ENCODE measurements at regions not wholly inside any gene's neighbourhood (a gene's known extent, or its start where the extent isn't known, plus 50 kb on each side); places are given as distances from the start of the nearest gene placed in this dataset.

DNA sequence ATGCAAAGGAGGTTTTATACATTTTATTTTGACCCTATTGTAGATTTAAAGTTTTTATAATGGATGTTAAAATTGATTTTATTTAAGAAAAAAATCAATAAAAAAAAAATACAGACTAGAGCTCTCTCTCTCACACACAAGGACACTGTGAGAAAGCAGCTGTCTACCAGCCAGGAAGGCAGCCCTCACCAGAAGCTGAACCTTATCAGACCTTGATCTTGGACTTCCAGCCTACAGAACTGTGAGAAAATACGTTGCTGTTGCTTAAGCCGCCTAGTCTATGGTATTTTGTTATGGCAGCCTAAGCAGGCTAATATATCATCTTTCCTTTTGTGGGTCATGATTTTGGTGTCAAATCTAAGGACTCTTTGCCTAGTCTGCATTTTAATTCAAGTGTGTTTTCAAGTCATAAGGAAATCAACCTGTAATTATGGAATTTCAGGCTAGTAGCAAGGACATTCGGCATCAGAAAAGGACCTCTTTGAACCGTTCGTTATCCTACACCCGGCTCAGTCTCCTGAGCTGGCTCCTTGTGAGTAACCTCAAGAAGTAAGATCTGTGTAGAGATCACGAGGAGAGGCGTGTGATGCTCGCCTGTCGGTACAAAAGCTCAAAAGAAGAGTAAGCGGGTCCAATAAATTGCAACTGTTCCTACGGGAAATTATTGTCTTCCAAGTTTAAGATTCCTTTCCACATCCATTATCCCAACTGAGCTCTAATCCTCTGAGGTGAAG, 98.2 kb downstream of the PDCL3 start:
- DNase-seq = no peak

DNA sequence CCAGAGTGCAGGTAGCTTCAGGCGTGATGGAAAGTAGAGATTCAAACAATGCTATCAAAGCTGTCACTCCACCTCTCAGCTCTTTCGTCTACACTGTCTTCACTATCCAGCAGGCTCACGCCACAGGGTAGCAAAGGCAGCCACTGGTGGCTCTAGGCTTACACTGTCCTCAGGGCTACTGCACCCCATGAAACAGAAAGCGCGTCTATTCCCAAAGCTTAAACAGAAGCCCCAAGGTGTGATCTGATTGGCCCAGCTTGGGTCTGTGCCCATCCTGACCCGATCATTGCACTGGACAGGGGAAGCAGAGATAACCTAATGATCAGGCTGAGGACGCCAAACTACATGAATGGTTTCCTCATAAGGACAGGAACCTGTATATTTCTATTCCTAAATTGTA, 100.1 kb downstream of the PDCL3 start:
- DNase-seq = no peak

DNA sequence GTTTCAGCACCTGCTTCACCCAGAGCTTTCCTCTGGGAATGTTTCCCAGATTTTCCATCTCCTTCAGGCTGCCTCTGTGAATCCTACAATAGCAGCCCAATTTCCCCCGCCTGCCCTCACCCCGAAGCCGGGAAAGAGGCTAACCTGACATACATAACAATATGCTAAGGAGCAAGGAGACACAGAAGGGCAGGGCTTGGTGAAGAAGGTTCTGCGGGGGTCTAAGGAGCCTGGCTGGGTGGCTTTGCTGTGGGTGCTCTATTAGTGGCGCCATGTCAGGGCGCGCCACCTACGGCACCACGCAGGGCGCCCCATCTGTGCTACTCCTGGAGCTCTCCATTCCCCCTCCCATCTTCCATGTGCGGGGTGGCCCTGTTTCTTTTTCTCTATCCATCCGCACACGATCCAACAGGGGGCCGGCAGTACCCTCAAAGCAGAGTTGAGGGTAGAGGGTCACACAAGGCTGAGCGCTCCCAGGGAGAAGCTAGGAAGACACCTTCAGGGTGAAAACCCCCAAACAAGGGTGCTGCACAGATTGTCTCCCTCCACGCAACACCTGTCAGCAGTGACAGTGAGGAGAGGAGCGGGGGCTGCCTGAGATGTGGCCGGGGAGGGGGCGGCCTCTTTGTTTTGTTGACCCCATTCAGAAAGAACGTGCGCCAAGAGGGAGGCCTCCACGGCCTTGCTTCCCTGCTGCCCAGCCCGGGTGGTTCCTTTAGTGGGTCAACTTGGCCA, 101.4 kb downstream of the PDCL3 start:
- DNase-seq = no peak

DNA sequence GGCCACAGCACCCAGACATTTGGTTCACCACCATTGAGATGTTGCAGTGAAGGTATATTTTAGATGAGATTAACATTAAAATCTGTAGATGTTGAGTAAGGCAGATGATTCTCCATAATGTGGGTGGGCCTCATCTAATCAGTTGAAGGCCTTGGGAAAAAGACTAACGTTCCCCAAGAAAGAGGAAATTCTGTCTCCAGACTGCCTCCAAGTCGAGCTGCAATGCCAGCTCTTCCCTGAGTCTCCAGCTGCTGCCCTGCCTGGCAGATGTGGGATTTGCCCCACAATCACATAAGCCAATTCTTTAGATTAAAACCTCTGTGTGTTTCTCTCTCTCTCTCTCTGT, 101.9 kb downstream of the PDCL3 start:
- no peak for DNase-seq

DNA sequence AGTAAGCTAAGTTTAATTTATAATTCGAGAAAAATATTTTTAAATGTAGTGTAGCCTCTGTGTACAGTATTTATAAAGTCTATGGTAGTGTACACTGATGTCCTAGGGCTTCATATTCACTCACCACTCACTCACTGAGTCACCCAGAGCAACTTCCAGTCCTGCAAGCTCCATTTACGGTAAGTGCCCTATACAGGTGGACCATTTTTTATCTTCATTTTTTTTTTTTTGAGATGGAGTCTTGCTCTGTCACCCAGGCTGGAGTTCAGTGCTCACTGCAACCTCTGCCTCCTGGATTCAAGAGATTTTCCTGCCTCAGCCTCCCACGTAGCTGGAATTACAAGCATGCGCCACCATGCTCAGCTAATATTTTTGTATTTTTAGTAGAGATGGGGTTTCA, 104.2 kb downstream of the PDCL3 start:
- DNase-seq = no peak

DNA sequence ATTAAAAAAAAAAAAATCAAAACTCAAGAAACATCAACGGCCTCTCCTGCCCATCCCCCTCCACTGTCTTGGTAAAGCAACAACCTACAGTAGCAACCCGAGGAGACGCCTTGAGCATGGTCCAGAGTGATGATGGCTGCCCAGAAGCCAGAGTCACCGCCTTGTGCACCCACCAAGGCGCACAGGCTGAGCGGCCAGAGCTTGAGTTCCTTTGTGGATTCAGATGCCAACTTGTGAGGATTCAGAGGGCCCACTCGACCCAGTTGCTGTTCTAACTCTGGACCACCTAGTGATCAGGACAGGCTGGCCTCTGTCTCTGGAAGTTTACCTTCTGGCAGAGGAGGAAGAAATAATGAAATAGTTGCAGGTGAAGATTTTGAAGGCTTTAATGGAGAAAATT, 105.0 kb downstream of the PDCL3 start:
- no peak for DNase-seq

DNA sequence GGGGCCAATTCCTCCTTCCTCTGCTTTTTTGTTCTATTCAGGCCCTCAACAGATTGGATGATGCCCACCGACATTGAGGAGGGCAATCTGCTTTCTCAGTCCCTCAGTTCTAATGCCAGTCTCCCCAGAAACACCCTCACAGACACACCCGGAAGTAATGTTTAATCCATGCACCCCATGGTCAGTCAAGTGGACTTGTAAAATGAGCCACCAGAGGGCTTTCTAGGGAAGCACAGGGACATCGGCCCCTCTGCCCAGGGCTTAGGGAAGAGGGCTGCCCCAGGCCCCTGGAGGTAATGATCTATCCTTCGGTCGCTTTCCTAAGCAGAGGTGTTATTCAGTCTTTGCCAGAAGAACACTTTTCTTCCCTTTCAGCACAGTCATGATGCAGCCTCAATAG, 107.4 kb downstream of the PDCL3 start:
- DNase-seq = no peak

DNA sequence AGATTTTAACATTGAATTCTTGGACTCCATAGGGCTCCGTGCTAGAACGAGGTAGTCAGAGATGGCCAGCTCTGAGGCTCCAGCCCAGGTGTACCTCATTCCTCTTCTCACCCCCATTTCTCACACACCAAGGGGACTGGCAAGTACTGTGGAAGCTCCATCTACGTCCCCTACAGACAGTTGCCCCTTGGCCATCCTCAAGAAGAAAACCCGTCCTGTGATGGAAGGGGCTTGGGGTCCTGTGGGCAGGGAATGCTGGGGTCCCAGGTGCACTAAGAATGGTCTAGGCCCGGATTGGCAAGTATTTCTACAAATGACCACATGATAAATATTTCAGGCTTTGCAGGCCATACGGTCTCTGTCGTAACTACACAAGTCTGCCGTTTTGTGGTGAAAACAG, 110.3 kb downstream of the PDCL3 start:
- DNase-seq = no peak

DNA sequence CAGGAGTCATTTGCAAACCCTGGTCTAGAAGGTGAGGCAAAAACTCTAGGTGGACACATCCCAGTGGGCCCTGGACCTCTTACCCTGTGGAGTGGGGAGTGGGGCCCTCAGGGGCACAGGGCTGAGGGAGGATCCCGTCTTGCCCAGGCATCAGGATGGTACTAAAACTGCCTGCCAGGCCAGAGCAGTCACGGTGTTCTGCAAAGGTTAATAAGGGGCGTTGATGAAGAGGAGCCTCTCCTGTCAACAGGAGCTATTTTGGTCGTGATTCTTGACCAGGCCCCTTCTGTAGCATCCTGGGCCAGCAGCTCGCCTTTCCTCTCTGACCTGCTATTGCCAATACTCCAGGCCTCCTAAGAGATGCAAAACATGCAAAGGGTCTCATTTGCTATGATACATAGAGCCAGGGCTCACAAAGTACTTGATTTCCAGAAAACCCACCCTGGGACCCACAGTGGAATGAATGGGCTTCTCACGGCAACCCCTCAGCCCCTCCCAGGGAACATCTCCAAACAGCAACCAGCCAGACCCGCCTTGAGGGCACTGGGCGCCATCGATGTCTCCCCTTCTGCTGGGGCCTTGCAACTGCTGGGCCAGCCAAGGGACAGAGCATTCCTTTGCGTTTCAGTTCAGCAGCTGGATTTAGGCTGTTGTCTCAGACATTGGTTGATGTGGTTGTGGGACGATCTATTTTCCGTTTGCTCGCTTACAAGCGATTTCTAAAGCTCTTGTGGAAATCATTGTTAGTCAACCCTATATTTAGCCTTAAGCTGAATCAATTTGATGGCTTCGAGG, 111.1 kb downstream of the PDCL3 start:
- no peak for DNase-seq

DNA sequence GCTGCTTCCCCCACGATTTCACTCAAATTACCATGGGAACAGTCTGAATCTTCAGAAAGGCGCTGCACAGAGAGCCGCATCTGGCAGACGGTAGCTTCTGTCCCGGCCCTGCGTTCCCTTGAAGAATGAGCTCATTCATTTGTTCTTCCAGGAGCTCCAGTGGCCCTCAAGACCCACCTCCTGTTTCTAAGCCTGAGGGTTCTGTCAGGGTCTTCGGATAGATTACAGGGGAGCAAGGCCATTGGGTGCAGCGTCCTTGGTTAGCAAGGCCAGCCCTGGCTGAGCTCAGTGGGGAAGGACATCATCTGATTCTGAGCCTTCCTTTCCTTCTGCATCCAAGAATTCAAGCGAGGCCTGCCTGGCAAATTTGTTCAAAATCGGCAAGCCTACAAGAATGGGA, 111.9 kb downstream of the PDCL3 start:
- DNase-seq = no peak

DNA sequence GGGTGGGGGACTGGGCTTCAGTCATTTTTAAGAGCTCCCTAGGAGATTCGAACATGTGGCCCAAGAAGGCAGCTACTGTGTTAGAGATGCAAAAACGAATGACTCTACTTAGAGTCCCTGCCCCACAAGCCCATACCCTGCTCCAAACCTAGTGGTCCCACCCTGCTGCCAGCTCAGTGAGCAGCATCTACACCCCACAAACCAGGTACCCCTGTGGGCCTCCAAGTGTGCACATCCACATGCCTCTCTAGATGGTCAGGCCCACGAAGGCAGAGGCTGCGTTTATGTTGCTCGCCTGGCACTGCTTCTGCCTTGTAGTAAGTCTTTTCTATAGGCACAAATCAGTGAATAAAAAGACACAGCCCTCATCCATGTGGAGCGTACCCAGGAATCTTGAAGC, 112.6 kb downstream of the PDCL3 start:
- DNase-seq = no peak

DNA sequence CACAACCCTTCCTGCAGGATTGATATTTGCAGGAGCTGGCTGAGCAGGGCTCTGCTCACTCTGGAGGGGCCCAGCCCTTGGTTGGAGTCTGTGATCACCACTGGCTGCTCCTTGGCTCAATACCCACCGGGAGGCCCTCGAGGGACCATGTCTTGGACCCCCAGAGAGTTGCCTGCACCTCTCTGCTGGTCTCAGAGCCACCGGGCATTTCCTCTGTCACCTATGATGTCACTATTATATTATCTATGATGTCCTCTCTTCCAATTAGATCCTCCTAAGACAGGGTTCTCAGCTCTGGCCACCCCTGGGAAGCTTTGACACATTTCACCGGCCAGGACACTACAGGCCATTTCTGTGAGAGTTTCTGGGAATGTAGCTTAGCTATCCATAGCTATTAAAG, 113.1 kb downstream of the PDCL3 start:
- no peak for DNase-seq

DNA sequence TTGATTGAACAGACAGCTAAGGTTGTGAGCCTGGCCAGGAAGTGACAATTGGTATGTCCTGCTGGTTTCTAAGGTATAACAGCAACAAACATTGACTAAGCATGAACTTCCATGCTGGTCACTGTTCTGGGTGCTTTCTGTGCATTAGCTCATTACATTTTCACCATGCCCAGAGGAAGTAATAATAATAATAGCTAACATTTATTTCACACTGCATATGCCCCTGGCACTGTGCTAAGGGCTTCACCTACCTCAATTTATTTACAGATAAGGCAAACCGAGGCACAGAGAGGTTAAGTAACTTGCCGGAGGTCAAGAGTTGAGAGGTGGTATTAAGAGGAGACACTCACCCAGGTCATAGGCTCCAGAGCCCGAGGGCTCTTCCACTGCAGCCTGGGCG, 113.6 kb downstream of the PDCL3 start:
- DNase-seq = no peak

DNA sequence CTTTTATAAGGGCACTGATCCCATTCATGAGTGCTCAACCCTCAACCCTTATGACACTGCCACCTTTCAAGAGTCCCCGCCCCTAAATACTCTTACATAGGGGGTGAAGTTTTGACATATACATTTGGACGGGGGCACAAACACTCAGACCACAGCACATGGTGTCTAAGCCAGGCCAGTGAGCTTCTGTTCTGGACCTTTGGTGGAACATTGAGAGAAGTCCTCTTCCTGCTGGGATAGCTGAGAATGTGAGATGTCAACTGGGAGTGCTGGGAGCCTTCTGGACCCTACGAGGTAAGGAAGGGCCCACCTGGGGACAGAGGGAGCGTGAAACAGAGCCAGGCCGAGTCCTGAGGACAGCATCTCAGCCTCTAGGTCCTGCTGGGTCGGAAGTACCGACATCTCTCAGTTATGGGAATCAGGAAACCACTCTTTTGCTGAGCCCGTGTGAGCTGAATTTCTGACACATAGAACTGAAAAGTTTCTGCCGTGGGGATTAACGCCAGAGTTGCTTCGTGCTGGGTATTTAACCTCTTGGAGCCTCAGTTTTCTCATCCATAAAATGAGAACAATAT, 114.9 kb downstream of the PDCL3 start:
- no peak for DNase-seq

DNA sequence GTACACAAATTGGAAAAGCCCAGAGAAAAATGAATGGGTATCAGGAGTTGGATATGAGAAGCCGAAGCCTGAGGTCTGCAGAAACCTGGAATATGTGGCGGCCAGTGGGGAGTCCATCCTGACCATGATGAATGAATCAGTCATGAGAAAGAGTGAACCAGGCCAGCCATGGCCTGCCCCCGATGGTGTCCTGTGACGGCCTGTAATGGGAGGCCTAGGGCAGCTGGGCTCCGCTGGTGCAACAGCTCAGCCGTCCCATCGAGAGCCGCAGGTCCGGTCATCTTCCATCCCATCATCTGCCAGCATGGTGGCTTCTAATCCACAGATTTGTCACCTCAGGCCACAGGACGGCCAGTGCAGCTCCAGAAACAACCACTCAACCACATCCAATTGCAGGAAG, 116.4 kb downstream of the PDCL3 start:
- DNase-seq = no peak

DNA sequence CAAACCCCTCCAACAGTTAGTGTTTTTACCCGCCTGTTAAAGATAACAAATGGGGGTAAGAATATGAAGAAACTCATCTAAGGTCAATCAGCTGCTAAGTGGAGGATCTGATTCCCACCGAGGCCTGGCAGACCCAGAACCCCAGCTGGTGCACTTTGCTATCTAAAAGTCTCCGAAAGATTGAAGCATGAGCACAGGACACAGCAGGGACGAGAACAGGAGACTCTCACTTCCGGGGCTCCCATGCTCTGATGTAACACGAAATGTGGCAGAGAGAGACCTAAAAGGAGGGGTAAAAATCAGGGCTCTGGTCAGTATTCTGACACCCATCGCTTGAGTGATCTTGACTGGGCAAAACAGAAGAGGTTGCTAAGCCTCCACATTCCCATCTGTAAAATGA, 119.7 kb downstream of the PDCL3 start:
- no peak for DNase-seq

DNA sequence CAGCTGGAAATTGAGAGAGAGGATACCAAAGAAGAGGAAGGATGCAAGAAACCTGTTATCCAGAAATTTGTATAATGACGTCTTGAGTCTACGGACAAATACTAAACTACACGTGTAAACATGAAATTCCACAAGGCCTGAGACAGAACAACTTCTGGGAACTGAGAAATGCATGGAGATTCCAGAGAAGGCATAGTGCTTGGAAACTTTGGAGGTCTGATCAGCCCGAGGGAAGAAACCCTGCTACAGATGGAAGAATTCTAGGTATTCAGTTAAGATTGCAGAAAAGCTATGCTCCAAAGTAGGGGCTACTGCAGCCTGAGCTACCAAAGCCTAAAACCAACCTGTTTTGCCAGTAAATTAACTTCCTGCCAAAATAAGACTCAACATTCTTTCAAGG, 120.4 kb downstream of the PDCL3 start:
- DNase-seq = no peak

DNA sequence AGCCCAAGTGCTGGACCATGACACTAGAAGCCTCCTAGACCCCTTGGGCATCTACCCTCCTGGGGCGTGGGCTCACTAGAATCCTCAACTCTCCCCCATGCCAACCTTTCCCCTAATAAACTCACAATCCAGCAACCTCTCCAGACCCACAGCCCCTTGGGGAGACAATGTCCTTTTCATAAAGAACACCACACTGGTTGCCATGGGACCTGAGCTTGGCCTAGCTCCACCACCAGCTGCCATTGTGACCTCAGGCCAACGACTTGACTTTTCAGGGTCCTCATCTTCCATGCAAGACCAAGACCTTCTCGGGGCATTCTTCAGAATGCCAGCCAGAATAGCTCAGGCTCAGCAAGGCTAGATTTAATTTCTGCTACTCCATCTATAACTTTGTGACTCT, 128.1 kb upstream of the NPAS2 start:
- no peak for DNase-seq

DNA sequence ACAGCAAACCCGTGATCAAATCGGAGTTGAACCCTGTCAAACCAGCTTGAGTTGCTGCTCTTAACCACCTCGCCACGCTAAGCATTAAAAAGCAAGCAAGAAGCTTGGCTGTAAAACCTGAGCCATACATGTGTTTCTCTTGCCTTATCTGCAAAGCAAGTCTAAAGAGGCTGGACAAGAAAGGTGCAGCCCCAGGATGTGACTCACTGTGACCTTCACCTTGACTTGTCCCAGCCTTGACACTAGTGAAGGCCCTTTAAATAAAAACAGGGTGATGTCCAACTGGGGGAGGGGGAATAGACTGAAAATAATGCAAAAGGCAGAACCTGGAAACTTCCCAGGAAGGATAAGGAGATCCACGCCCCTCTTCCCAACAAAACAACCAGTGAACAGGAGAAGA, 127.6 kb upstream of the NPAS2 start:
- no peak for DNase-seq

DNA sequence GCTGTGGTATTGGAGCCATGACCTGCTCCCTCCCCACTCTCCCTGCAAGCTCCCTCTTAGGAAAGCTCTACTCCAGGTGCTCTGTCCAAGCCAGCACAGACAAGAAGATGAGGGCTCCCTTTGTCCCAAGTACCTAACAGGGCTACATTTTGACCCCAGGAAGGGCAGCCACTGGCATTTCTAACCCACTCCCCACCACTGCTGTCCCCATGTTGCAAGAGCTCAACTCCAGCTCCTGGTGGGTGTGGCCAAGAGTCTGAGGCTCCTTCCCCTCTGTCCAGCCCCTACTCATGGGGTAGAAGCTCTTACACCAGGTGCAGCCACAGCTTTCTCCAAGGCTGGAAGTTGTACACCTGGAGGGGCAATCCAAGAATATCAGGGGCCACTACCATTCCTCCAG, 127.0 kb upstream of the NPAS2 start:
- no peak for DNase-seq

DNA sequence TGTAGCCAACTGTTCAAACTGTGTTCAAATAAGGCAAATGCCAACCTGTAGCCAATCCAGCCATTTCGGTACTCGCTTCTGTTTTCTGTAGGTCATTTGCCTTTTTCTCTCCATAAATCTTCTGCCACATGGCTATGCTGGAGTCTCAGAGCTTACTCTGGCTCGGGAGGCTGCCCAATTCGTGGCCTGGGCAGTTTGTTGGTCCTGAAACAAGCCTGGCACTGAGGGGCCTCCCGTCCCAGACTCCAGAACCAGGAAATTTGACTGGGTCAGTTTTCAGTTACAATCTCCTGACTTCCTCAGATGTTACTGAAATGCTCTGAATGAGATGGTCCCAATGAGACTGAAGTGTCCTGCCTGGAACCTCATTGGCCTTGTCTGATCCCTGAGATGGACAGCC, 120.8 kb upstream of the NPAS2 start:
- no peak for DNase-seq

DNA sequence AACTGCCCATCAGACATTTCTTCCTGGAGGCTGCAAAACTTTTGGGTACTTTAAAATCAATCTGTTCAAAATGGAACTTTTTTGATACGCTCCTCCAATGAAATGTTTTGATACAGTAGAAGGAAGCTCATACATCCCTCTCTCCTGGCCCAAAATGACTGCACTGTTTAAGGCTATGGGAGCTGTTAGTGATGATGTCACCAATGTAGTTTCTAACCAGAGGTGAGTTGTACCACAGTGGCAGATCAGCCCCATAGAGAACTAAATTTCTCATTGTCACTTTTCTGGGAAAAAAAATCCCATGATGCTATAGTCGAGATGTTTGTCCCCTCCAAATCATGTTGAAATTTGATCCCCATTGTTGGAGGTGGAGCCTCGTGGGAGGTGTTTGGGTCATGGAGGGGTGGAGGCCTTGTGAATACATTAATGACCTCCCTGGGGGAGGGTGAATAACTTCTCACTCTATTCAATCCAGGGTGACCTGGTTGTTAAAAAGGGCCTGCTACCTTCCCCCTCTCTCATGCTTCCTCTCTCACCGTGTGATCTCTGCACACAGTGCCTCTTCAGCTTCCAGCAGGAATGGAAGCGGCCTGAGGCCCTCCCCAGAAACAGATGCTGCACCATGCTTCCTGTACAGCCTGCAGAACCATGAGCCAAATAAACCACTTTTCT, 117.4 kb upstream of the NPAS2 start:
- no peak for DNase-seq

DNA sequence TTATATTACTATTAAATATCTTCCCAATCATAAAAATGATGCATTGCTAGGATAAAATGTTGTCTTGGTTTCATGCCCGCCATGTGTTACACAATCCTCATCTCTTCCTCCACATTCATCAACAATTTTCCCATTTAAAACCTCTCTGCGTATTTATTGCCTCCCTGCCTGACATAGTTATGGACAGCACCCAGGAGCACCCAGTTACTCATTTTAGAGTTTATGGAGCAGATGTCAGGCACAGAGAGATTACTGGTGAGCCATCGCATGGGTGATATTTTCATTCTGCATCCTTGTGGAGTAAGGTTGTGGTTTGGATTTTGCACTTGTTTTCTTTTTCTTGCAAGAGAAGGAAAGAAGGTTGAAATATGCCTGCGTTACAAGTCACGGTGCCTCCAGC, 116.7 kb upstream of the NPAS2 start:
- DNase-seq = no peak
